Fibroblast of villous mesenchyme (primary cell): ENCODE measurements at regions not wholly inside any gene's neighbourhood (a gene's known extent, or its start where the extent isn't known, plus 50 kb on each side); places are given as distances from the start of the nearest gene placed in this dataset.
A peak's percentile ranks its signal among the peaks of the same experiment; 100 is the strongest.
"Not testable (repeated sequence)": the region's sequence is repeated elsewhere in the genome, so short reads cannot be mapped to it uniquely, and the experiment has no call there.

Experiments used
- DNase-seq: peaks from one replicate; pipeline ENCODE4 v3.0.0-alpha.2; 2010; ENCODE audit warnings: low read depth
- H3K4me3 ChIP-seq: 2 replicates; pipeline ENCODE4 v1.5.1; 2011; ENCODE audit warnings: low read depth, mild to moderate bottlenecking, low read length
- TF ChIP-seq, protein P1 (sequence below): IDR thresholded peaks from 2 replicates; pipeline ENCODE4 v1.5.1; 2012; ENCODE audit warnings: low read depth, mild to moderate bottlenecking, low read length; ENCODE audit not compliant: insufficient read depth

- H3K4me3 ChIP-seq = no peak overlapping the region
- no peak for DNase-seq
- TF ChIP-seq, protein P1, sequence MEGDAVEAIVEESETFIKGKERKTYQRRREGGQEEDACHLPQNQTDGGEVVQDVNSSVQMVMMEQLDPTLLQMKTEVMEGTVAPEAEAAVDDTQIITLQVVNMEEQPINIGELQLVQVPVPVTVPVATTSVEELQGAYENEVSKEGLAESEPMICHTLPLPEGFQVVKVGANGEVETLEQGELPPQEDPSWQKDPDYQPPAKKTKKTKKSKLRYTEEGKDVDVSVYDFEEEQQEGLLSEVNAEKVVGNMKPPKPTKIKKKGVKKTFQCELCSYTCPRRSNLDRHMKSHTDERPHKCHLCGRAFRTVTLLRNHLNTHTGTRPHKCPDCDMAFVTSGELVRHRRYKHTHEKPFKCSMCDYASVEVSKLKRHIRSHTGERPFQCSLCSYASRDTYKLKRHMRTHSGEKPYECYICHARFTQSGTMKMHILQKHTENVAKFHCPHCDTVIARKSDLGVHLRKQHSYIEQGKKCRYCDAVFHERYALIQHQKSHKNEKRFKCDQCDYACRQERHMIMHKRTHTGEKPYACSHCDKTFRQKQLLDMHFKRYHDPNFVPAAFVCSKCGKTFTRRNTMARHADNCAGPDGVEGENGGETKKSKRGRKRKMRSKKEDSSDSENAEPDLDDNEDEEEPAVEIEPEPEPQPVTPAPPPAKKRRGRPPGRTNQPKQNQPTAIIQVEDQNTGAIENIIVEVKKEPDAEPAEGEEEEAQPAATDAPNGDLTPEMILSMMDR = no peak
Observed at GRCh38 chr7:46912692-46913091, 669.2 kb downstream of the TNS3 start.

GRCh38 chr7:46909601-46910051, 672.3 kb downstream of the TNS3 start:
- no peak overlapping the region for H3K4me3 ChIP-seq
- TF ChIP-seq, protein P1 = no peak
- DNase-seq = no peak

DNA sequence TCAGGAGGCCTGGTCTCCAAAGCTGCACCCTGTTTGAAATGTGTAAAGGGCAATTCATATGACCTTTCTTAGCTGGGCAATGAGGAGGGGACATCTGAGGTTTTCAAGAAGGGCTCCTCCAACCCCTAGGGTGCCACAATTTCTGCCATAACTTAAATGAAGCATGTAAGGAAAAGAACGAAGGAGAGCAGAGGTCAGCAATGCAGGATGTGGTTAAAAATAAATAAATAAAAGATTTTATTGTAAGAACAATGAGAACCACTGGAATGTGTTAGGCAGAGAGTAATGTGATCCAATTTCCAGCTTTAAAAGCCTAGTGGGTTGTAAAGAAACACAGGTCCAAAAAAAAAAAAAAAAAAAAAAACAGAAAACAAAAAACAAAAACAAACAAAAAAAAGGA, 673.1 kb downstream of the TNS3 start:
- DNase-seq = peak; percentile 84
- H3K4me3 ChIP-seq = no peak overlapping the region

GRCh38 chr7:46904523-46904922, 677.4 kb downstream of the TNS3 start:
- H3K4me3 ChIP-seq, DNase-seq: not testable (repeated sequence)

More for the DNA sequence above, 673.1 kb downstream of the TNS3 start:
- TF ChIP-seq, protein P1 = no peak

GRCh38 chr7:46902463-46902862, 679.4 kb downstream of the TNS3 start:
- DNase-seq = peak; percentile 63
- H3K4me3 ChIP-seq = no peak overlapping the region
- TF ChIP-seq, protein P1 = no peak

- H3K4me3 ChIP-seq = no peak overlapping the region
- TF ChIP-seq, protein P1 = no peak
- DNase-seq = peak; percentile 98
Observed at GRCh38 chr7:46900312-46901263, 681.3 kb downstream of the TNS3 start.

DNA sequence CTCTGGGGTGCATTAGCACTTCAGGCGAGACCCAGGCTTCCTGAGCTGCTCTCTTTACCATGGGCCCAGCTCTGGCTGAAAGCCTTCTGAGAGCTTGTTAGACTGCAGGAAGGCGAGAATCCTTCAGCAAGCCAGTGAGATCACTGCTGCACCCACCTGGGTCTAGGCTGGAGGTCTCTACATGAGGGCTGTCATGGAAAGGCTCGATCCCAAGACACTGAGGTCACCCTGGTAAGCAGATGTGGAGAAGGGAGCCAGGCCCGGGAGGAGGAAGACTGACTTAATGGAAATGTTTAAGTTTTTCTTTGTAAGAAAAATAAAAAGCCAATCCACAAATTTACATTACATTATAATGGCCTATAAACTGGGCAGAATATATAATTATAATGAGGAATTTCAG, 684.5 kb downstream of the TNS3 start:
- no peak overlapping the region for H3K4me3 ChIP-seq
- TF ChIP-seq, protein P1 = no peak
- DNase-seq = no peak
